GDM1 (cell line): ENCODE measurements at regions not wholly inside any gene's neighbourhood (a gene's known extent, or its start where the extent isn't known, plus 50 kb on each side); places are given as distances from the start of the nearest gene placed in this dataset.
"Not testable (repeated sequence)": the region's sequence is repeated elsewhere in the genome, so short reads cannot be mapped to it uniquely, and the experiment has no call there.

Experiments used
- DNase-seq: peaks from one replicate; lab custom pipeline; 2025; lab: John Stamatoyannopoulos, UW

GRCh38 chr3:87710511-87710910, 348.3 kb downstream of the CGGBP1 start:
- no peak for DNase-seq

GRCh38 chr3:87710028-87710427, 348.8 kb downstream of the CGGBP1 start:
- no peak for DNase-seq

- no peak for DNase-seq
Observed at GRCh38 chr3:87706176-87706575, 352.6 kb downstream of the CGGBP1 start.

- DNase-seq = no peak
Observed at GRCh38 chr3:87702600-87702999, 356.2 kb downstream of the CGGBP1 start.

- no peak for DNase-seq
Observed at GRCh38 chr3:87696124-87697013, 362.4 kb downstream of the CGGBP1 start.

- DNase-seq = no peak
Observed at GRCh38 chr3:87694678-87695077, 364.1 kb downstream of the CGGBP1 start.

GRCh38 chr3:87691109-87691508, 367.7 kb downstream of the CGGBP1 start:
- no peak for DNase-seq

DNA sequence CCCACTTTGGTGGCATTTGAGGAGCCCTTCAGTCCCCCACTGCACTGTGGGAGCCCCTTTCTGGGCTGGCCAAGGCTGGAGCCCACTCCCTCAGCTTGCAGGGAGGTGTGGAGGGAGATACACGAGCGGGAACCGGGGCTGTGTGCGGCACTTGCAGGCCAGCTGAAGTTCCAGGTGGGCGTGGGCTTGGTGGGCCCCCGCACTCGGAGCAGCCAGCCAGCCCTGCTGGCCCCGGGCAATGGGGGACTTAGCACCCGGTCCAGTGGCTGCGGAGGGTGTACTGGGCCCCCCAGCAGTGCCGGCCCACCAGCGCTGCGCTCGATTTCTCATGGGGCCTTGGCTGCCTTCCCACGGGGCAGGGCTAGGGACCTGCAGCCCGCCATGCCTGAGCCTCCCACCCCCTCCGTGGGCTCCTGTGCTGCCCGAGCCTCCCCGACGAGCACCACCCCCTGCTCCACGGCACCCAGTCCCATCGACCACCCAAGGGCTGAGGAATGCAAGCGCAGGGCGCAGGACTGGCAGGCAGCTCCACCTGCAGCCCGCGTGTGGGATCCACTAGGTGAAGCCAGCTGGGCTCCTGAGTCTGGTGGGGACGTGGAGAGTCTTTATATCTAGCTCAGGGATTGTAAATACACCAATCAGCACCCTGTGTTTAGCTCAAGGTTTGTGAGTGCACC, 379.7 kb downstream of the CGGBP1 start:
- DNase-seq = not testable (repeated sequence)

GRCh38 chr3:87674397-87675161, 384.2 kb downstream of the CGGBP1 start:
- DNase-seq = no peak

DNA sequence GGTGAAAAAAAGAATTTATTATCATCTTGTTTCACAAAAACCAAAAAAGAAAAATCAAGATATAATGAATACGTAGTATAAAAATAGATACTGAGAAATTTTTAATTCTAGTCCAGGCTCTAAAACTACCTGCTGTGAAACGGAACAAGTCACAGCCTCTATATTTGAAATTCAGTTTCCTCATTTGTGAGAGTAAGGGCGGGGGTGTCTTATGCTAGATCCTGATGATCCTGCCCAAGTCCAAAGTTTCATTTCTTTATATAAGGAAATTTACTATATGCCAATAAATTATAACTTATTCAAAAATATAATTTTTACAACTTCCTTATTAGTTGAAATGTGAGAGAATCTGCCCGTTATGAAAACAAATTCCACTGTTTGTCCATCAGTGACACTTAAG, 385.7 kb downstream of the CGGBP1 start:
- no peak for DNase-seq

GRCh38 chr3:87654184-87654583, 377.8 kb upstream of the POU1F1 start:
- no peak for DNase-seq

GRCh38 chr3:87653138-87653537, 376.8 kb upstream of the POU1F1 start:
- DNase-seq = not testable (repeated sequence)

DNA sequence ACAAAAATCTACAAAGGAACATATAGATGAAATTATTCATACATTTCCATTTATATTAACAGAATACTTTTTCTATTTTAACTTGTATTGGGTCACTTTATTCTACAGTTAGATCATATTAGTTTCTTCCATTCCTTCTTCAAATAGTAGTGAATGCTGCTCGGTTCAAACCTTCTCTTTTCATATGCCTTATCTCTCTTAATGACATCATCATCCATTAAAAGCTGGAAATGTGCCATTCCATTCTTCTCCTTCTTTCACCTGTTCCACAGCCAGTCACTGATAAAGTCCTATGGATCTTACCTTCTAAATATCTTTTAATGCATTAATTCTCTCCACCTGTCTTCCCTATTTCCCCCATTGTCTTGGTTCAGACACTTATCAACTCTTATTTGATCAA, 358.0 kb upstream of the POU1F1 start:
- no peak for DNase-seq

DNA sequence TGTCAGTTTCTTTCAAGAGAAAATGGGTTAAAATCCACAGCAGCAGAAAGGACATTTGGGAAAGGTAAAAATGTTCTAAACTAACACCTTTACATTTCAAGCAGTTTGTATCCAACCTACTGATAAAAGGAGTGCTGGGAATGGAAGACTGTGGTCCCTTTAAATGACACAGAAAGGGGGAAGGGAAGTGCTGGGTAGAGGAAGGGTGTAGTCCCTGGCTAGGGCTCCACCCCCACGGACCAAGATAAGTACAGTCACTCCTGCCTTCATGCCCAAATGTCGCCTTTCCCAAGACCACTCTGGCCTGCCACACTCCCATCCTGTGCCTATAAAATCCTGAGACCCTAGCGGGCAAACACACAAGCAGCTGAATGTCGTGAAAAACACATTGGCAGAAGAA, 350.9 kb upstream of the POU1F1 start:
- no peak for DNase-seq

- DNase-seq = no peak
Observed at GRCh38 chr3:87626546-87626945, 350.2 kb upstream of the POU1F1 start.

DNA sequence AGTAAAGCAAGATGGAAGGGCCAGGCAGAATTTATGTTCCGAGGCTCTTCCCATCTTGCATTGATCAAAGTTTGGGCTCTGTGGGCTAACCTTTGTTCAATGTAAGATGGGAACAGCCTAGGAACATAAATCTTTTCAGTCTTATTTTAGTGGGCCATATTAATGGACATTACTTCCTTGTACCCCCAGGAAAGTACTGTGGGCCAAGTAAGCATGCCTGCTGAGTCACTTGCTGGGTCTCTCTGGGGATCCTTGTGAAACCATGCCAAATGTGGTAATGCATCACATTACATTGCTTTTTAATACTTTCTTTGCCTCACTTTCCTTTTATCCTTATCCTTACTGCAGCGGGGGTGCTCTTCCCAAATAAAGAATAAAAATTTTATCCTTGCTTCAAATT, 349.5 kb upstream of the POU1F1 start:
- DNase-seq = no peak

DNA sequence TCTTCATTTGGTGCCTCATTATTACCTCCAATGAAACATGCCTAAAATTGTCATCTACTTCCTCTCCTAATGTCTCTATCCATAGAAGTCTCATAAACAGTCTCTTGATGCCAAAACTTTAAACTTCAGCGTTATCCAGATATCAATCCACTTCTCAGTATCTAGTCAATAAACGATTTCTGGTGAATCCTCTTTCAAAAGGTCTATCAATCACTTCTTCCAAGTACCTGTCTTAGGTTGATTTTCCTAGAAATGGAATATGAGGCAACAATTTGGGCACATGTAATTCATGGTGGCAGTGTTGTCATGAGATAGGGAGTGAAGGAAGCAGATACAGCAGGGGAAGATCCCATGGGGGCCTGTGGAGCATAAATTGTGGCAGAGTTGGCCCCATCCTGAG, 348.5 kb upstream of the POU1F1 start:
- DNase-seq = no peak

- no peak for DNase-seq
Observed at GRCh38 chr3:87621667-87622066, 345.3 kb upstream of the POU1F1 start.

DNA sequence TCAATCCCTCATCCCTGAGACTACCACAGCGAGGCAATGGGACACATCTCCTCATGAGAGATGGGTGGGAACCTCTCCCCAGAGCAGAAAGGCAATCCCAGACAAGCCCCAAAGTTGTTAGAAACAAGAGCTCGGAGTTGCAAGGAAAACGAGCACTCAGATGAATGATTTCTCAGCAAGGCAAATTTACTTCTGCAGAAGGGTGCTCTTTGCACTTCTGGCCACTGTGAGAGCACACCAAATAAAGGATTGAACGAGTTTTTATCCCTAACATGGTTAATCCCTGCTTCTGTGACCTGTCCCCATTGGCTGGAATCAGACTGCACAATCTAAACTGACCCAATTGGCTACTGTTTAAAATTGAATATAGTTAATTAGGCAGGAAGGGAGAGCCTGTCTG, 339.1 kb upstream of the POU1F1 start:
- DNase-seq = no peak

DNA sequence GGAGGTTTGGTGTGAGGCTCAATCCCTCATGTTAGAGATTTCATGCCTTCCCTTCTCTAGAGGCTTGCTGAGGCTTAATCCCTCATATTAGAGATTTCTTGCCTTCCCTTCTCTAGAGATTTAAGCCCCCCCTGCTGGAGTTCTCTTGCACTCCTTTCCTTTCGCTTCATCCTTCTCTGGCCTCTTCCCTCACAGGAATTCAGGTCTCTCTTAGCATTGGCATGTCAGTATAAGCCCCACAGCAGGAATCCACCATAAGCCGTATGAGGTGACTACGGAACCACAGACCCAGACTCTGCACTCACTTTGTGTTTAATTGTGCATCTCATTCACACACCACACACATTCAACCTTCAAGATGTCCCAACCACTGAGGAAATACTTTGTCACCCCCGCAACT, 338.6 kb upstream of the POU1F1 start:
- DNase-seq = no peak

- DNase-seq = no peak
Observed at GRCh38 chr3:87607234-87607633, 330.9 kb upstream of the POU1F1 start.

GRCh38 chr3:87595798-87596197, 319.4 kb upstream of the POU1F1 start:
- no peak for DNase-seq

DNA sequence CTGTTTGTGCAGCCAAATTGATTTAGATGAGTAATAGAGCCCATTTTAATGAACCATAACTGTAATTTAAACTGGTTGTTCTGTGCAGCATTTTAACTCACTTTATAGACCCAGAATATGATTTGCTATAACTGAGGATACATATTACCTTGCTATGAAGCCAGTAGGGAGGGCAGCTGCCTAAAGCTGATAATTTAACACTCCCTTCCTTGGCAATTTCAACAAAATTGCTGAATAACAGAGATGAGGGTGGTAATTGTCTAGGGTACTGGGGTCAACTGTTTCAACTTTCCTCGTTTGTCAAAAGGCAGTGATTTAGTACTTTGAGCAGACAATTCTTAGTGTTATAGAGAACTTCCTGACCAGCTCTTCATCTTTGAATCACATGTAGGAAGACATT, 304.9 kb upstream of the POU1F1 start:
- no peak for DNase-seq
